CD4-positive, alpha-beta T cell treated with Interleukin-21 for 1 hour (primary cell): ENCODE measurements at regions not wholly inside any gene's neighbourhood (a gene's known extent, or its start where the extent isn't known, plus 50 kb on each side); places are given as distances from the start of the nearest gene placed in this dataset.
"Not testable (repeated sequence)": the region's sequence is repeated elsewhere in the genome, so short reads cannot be mapped to it uniquely, and the experiment has no call there.

Experiments
- DNase-seq: peaks from one replicate; pipeline ENCODE4 v3.0.0-alpha.2; 2020

DNA sequence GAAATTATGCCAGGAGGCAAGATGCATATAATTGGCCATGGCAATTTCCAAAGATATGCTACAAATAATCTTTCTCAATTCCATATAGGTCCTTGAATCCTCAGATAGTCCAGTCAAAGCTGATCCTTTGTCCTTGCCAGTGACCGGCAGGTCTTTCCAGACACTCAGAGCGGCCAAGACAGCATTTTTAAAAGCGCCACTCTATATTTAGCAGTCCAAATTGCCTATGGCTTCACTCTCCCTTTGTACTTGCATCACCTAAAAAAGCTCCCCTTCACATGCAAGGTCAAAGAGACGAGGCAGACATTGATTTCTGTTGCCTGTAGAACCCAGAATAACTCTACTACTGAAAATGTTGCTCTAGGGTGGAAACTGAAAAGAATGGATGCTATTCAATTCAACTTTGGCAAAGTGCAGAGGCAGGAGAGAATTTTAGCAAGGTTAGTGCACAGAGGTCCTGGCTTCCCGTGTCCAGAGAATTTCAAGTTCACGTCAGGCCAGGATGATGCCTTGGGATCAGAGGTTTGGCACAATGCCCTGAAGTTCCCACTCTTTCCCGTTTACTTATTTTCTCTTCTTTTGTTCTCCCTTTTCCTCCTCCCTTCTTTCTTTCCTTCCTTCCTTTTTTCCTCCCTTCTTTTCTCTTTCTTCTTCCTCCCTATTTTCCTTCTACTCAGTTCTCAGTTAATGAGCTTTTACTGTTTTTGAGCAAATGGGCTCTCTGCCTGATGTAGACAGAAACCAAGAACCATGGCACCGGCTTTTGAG, 108.5 kb downstream of the KCNK1 start:
- no peak for DNase-seq

DNA sequence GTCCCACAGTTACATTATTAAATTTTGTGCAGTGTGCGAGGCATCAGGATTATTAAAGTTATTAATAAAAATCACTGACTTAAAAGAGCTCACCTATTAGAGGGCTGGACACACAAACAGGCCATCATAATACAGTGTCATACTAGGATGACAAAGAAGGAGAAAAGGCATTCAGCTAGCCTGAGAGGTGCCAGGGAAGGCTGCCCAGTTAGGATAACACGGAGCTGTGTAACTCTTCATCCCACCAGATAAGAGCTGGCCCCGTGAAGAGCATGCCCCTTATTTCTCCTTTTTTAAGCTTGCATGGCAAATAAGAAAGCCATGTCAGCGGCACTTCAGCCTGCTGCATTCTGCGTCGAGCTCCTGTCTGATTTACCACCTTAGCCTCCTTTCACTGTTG, 109.5 kb downstream of the KCNK1 start:
- DNase-seq, result no peak

DNA sequence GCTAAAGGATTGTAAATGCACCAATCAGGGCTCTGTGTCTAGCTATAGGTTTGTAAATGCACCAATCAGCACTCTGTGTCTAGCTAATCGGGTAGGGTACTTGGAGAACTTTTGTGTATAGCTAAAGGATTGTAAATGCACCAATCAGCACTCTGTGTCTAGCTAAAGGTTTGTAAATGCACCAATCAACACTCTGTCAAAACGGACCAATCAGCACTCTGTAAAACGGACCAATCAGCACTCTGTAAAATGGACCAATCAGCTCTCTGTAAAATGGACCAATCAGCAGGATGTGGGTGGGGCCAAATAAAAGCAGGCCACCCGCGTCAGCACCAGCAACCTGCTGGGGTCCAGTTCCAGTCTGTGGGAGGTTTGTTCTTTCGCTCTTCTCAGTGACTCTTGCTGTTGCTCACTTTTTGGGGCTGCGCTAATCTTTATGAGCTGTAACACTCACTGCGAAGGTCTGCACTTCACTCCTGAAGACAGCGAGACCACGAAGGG, 110.3 kb downstream of the KCNK1 start:
- DNase-seq, result not testable (repeated sequence)

DNA sequence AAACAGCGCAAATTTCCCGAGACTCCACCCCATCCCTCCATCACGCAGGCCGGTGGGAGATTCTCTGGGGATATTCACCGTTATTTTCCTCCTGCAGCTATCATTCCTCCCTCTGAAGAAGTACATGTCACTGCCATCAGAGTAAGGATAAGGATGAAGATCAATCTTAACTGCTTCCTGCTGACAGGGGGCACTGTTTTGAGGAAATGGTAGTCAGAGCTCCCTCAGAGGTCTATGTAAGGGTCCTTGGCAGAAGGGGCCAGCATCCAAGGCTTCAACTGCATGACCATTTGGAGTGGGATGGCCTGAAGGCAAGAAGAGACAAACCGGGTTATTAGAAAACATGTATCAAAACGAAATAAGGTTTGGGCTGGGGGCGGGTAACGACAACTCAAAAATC, 111.5 kb downstream of the KCNK1 start:
- DNase-seq, result no peak

DNA sequence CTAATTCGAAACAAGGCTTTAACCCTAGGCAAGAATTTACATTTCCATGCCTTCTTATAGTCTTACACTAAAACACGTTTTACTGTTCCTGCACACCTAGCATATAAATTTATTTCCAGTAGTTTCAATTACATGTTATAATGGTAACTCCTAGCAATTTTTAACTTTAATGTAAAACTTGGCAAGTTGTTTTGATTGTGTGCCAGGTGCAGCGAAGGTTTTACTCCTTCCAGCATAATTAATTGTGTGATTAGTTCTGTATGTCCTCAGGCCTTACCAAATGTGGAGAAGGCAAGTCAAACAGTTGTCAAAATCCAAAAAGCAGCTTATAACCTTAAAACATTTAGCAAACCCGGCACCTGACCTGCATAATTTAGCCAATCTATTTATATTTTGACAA, 114.8 kb downstream of the KCNK1 start:
- no peak for DNase-seq

DNA sequence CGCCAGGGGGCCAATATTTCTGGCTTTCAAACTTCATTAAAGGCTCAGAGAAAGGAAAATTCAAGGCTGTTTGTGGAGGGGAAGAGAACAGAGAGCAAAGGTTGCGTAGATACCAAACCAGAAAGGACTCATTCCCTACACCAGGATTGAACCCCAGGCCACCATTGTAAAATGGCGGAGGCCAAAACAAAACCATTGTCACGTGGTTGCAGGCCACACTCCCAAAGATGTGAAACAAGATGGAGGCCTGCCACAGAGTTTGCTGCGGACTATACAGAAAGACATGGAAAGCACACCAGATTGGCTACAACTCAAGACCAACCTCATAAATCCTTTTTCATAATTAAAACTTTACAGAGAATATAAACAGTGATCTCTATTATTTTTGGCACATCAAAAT, 116.5 kb downstream of the KCNK1 start:
- no peak for DNase-seq

DNA sequence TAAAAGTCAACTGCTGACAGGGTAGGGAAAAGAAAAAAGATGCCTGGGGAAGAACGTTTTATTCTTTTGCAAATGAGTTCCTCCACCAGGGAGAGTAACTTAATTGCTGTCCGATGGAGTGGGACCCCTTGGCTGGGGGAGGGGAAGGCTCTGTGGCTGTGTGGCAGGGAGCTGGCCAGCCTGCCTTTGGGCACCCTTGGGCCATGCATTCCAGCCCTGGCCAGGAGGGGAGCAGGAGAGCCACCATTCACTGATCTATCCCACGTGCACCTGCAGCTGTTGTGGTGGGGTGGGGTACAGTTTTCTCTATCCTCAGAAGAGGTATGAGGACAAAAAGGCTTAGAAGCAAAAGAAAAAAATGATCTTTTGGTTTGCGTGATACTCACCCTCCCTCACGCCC, 116.9 kb downstream of the KCNK1 start:
- DNase-seq, result no peak

DNA sequence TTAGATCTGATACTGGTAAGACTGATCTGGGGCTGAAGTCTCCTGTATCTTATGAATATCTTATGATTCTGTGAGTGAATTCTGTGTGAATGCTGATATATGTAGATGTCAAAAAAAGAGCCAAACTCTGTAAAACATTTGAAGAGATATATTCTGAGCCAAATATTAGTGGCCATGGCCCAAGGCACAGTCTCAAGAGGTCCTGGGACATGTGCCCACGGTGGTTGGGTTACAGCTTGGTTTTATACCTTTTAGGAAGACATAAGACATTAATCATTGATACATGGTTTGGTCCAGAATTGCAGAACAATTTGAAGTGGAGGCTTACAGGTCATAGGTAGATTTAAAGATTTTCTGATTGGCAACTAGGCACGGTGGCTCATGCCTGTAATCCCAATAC, 118.3 kb downstream of the KCNK1 start:
- DNase-seq, result no peak

DNA sequence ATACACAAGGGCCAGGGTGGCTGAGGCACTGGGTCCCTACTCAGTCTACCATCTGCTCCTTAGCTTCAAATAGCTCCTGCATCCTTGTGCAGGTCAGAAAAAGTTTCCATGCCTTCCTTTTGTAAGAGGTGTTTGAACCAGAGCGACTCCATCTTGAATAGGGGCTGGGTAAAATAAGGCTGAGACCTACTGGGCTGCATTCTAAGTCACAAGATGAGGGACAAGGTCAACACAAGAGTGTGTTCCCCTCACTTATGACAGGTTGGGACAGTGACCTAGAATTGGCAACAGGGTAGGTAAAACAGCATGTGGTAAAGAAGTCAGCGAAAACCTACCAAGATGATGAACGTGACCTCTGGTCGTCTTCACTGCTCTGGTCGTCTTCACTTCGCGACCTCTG, 120.5 kb downstream of the KCNK1 start:
- no peak for DNase-seq

DNA sequence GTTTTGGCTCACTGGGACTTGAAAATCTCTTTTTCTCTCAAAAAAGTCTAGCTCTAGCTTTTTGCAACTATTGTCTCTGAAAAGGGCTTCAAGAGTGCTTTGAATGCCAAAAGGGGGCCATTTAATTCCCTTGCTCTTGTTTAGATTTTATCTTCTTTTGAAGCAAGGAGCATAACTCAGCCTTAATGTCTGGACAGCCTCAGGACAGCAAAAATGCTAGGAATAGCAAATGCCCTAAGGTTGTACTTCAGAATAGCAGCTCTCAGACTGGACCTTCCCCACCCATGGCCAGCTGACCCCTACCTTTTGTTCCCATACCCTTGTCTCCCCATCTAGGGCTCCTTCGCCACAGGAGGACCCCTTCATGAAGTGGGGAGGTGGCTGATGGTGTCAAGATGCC, 121.4 kb downstream of the KCNK1 start:
- DNase-seq, result no peak

DNA sequence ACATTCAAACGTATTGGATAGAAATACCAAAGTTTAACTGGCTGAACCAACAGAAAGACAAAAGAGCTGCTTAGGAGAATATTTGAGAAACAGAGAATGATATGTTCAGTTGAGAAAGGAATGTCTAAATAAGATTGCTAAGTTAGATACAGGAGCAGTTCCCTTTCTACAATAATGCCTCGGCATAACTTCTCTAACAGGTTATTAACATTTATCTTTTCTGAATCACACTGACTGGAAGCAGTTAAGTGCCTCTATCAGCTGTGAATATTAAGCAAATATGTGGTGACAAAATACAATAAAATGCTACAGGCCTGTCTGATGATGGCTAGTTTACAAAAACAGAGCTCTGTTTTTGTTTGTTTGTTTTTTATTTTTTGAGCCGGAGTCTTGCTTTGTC, 121.9 kb downstream of the KCNK1 start:
- DNase-seq, result no peak

DNA sequence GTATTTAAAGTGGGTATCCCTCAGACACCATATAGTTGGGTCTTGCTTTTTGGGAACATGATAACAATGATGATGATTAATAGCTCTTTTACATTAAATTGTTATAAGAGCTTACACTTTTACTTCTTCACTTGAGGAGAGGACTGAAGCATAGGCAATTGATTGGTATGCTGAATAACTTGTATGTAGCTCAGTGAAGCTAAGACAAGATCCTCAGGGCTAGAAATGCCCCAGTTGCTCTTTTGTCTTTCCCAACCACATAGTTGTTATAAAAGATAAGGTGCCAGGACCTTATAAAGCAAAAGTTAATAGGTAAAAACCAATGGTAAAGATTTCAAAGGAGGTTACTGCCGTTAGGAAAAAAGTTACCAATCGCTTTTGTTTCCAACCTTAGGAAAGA, 123.4 kb downstream of the KCNK1 start:
- DNase-seq, result no peak

DNA sequence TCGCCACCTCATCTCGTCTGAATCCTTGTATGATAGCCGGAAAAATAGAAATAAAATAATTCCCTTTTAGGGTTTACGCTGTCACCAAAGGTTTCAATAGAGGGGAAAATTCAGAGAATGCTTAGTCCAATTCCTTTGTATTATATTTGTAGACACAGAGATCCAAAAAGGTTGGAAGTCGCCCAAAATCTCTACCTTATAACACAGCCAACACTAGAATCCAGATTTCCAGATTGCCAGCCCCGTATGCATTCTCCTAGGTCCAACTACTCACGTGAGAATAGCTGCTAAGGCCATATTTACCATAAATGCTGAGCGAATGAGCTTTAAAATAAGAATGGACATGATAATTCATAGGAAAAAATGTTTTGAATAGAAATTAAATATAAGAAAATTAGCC, 124.5 kb downstream of the KCNK1 start:
- no peak for DNase-seq

DNA sequence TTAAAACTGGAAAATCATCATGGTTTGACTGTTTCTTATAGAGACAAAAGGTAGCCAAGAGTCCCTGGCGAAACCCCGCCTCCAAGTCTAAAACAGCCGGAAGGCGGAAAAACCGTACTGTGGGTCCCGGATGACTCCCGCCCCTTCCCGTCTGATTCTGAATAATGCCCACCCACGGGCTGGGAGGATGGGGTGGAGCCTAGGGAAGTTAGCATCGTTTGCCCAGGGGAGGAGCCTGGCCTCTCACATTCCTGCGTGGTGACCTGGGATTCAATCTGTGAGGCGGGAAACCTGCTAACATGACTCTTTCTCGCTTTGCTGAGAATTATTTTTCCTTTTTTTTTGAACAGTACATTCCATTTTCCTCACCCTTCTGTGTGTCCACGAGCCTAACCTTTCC, 124.9 kb downstream of the KCNK1 start:
- no peak for DNase-seq

DNA sequence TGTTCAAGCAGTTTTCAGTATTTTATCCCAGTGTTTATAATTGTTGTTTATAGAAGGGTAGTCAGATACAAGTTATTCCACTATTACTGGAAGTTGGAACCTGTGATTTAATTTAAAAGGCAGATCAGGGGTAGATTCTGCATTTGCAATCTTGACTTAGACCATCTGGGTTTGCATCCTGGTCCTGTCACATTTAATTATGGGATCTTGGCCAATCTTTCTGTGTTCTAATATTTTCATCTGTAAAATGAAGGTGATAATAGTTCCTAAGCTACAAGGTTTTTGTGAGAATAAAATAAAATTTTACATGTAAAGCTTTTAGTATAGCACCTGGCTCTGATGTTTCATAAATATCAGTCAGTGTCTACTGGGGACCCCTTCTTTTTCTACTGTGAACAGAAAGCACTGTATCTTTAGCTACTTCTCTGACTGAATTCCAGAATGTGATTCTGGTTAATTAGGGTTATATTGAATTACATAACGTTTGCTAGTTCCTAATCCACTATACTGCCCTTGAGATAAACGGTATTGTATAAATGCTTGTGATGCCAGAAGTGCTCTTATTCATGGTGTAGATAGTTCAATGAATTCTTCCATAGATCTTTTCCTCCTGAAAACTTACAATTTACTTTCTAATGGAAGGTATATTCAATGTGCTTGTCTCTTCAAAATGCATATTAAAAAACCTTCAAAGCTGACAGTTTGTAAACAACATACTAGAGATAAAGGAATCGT, 131.0 kb downstream of the KCNK1 start:
- DNase-seq, result no peak

DNA sequence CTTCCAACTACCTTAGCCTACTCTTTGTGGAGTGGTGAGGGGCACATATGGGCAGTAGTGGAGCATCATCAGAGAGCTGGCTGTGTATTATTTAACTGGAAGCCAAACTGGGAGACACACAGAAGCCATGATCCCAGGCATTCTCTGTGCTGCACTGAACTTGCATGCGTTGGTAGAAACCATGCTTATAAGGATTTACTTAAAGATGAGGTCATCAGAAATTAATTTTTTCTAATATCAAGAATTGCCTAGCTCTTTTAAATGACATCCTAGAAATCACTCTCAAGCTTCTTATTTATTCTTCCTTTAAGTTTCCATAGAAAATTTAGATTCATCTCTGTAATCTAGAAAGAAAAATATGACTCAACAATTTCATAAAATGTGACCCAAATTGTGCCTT, 136.2 kb downstream of the KCNK1 start:
- no peak for DNase-seq

DNA sequence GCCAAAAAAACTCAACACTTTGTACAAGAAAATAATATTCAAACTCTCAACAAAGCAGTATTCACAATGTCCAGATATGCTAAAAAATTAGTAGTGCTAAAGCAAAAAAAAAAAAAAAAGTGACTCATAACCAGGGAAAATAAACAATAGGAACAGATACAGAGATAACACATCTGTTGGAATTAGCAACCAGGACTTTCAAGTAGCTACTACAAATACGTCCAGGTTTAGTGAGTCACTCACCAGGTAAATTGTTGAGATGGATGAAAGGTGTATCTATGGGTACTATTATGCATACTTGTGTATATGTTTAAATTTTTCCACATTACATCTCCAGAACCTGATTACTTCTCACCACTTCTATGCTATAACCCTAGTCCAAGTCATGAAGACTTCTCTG, 144.8 kb upstream of the SLC35F3 start:
- DNase-seq, result no peak

DNA sequence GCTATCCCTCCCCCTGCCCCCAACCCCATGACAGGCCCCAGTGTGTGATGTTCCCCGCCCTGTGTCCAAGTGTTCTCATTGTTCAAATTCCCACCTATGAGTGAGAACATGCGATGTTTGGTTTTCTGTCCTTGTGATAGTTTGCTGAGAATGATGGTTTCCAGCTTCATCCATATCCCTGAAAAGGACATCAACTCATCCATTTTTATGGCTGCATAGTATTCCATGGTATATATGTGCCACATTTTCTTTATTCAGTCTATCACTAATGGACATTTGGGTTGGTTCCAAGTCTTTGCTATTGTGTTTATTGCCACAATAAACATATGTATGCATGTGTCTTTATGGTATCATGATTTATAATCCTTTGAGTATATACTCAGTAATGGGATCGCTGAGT, 140.2 kb upstream of the SLC35F3 start:
- DNase-seq, result not testable (repeated sequence)

DNA sequence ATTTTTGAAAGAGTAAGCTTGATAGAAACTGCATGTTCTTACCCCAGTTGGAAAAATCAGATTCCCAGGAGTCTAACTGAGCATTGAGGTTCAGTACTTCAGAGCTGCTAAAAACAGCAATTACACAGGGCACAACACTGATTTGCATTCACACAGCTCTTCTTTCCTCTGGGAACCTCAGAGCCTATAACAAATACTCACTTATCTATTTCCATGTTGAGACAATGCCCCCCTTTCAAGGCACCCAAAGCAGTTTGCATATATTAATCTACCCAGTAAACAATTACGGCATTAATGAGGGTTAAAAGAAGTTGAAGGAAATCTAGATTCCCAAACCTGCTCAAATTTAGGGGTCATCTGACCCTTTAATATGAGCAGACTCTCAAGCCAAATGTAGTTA, 126.9 kb upstream of the SLC35F3 start:
- no peak for DNase-seq

DNA sequence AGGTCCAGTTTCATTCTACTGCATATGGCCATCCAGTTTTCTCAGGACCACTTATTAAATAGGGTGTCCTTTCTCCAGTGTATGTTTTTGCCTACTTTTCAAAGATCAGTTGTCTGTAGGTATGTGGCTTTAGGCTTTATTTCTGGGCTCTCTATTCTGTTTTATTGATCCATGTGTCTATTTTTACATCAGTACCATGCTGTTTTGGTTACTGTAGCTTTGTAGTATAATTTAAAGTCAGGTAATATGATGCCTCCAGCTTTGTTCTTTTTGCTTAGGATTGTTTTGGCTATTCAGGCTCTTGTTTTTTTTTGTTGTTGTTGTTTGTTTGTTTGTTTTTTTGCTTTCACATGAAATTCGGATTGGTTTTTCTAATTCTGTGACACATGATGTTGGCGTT, 124.4 kb upstream of the SLC35F3 start:
- DNase-seq, result no peak

DNA sequence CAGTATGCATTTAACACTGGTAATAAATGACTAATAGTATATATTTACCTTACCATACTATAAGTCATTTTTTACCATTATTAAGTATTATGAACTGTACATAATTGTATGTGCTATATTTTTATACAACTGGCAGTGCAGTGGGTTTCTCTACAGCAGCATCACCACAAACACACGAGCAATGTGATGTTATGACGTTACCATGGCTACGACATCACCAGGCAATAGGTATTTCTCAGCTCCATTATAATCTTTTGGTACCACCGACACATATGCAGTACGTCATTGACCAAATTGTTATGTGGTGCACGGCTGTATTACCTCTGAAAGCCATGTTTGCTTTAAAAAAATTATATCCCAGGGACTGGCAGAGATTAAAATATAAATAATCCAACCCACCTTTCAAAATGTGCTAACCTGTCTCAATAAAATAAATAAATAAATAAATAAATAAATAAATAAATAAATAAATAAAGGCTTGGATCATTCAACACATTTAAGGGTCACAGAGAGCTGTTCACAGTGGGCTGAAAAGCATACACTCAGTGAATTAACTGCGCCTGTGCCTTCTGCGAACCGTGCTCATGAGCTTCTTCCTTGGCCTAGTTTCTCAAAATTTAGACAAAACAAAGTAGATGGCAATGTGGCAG, 121.4 kb upstream of the SLC35F3 start:
- DNase-seq, result no peak

DNA sequence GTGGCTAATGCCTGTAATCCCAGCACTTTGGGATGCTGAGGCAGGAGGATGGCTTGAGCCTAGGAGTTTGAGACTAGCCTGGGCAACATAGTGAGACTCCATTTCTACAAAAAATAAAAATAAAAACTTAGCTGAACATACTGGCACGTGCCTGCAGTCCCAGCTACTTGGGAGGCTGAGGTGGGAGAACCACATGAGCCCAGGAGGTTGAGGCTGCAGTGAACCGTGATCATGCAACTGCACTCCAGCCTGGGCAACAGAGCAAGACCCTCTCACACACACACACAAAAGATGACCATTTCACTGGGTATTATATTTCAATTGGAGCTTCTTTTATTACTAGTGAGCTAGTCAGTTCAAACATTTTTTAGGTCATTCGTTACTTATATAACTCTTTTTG, 116.9 kb upstream of the SLC35F3 start:
- no peak for DNase-seq

DNA sequence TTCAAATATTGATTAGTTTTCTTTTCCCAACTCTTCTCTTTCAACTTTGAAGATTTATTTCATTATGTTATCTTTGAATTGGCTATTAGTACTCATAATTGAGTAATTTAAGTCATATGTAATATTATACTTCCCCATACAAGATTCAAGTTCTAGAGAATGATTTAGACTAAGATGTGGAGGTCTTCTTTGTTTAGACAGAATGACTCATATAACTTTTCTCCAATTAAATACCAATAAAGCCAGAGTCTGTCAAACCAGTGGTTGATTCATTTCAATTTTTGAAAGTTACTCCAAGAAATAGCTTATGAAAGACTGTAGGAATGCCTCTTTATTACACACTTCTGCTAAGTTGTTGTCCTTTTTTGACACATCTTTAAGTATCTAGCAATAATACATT, 115.8 kb upstream of the SLC35F3 start:
- DNase-seq, result no peak

DNA sequence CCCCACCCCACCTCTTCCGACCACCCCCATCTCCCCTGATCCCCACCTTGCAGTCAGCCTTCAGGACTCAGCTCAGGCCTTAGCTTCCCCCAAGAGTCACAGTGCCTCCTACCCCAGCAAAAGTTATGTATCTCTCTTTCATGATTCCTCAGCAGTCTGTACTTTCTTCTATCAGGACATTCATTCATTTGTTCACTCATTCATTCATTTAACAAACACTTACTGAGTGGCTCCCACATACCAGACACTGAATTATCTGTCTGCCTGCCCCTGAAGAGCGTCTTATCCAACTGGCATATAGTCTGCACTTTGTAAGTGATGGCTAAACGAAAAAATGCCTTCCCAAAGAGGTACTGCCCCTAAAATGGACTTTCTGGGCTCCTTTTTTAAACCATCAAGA, 114.4 kb upstream of the SLC35F3 start:
- DNase-seq, result no peak
